KMS-11 (cell line): ENCODE measurements at regions not wholly inside any gene's neighbourhood (a gene's known extent, or its start where the extent isn't known, plus 50 kb on each side); places are given as distances from the start of the nearest gene placed in this dataset.

Experiments
- H2AFZ ChIP-seq: fragments of 200-600 bp; sonication (generic); 2 replicates; pipeline ENCODE4 v1.6.1; 2016; ENCODE audit warnings: antibody characterized with exemption, mixed run types, low read depth
- H3K27ac ChIP-seq: fragments of 200-600 bp; sonication (generic); 2 replicates; pipeline ENCODE4 v1.6.1; 2016; ENCODE audit warnings: mild to moderate bottlenecking, mixed run types
- H3K27me3 ChIP-seq: fragments of 200-600 bp; sonication (generic); 2 replicates; pipeline ENCODE4 v1.6.1; 2017; ENCODE audit warnings: mild to moderate bottlenecking, low read depth, mixed run types, moderate library complexity; ENCODE audit not compliant: insufficient read depth
- H3K36me3 ChIP-seq: fragments of 200-600 bp; sonication (generic); 2 replicates; pipeline ENCODE4 v1.6.1; 2017; ENCODE audit warnings: mild to moderate bottlenecking, mixed run types; ENCODE audit not compliant: insufficient read depth
- H3K4me1 ChIP-seq: fragments of 200-600 bp; sonication (generic); 2 replicates; pipeline ENCODE4 v1.6.1; 2016; ENCODE audit warnings: mild to moderate bottlenecking, low read depth, mixed run types; ENCODE audit not compliant: poor library complexity, severe bottlenecking
- H3K4me2 ChIP-seq: fragments of 200-600 bp; sonication (generic); 2 replicates; pipeline ENCODE4 v1.7.0; 2016; ENCODE audit warnings: mild to moderate bottlenecking, mixed run types
- H3K4me3 ChIP-seq: fragments of 200-600 bp; sonication (generic); IDR thresholded peaks from 2 replicates; pipeline ENCODE4 v1.6.1; 2017; ENCODE audit warnings: low read depth, low read length, mixed read lengths; ENCODE audit not compliant: insufficient read depth
- H3K79me2 ChIP-seq: fragments of 200-600 bp; sonication (generic); 2 replicates; pipeline ENCODE4 v1.6.1; 2016; ENCODE audit warnings: low read depth, mixed run types; ENCODE audit not compliant: insufficient read depth
- H3K9ac ChIP-seq: fragments of 200-600 bp; sonication (generic); 2 replicates; pipeline ENCODE4 v1.6.1; 2016; ENCODE audit warnings: mild to moderate bottlenecking, mixed run types
- H4K20me1 ChIP-seq: fragments of 200-600 bp; sonication (generic); 2 replicates; pipeline ENCODE4 v1.6.1; 2016; ENCODE audit warnings: mild to moderate bottlenecking, mixed run types; ENCODE audit not compliant: insufficient read depth
- CTCF ChIP-seq: fragments of 200-600 bp; sonication (generic); conservative IDR thresholded peaks from 2 replicates; pipeline ENCODE4 v1.6.1; 2017; ENCODE audit warnings: low read depth, mild to moderate bottlenecking, antibody characterized with exemption, low read length, moderate library complexity, mixed read lengths

DNA sequence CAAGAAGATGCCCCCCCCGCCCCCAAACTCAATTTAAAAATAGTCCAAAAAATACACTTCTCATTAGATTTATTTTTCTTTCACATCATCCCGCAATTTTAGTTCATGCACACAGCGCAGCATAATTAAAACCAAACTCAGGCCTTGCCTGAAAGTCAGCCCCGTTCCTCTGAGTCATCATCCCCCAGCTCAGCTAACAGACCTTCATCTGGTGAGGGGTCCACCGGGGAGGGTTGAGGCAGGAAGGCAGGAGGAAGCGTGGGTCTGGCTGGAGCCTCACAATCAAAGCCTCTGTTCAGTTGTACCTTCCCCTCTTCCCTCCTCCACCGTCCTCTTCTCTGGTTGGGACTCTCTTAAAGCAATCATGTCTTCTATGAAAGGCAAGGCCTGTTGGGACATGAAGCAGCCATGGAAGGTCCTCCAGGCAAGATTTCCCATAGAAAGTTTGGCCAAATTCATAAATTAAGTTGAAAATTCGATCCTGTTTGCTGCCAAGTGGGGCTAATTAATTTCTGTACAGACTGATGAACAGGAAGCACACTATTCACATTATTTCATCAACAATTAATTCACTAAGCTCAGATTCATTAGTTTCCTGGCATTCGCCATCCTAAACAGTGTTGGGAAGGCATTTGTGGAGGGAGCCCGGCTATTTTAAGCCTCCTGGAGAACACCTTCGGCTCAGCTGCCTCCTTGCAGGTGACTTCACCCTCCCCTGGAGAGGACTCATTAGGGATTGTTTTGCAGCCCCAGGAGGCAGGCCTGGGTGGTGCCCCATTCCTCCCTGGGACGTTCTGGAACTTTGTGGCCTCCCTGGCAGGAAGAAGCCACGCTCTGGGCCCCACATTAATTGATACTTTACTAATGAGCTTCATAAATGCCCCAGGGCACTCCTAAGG lies 72.3 kb upstream of the BNC1 start:
- H3K79me2 ChIP-seq: no peaks in the 10 kb centered on the region
- H3K4me3 ChIP-seq: no peak overlapping the region
- H3K4me1 ChIP-seq: no peaks in the 10 kb centered on the region
- H2AFZ ChIP-seq: no peak overlapping the region
- H4K20me1 ChIP-seq: no peaks in the 10 kb centered on the region
- H3K27me3 ChIP-seq: no peaks in the 10 kb centered on the region
- H3K36me3 ChIP-seq: no peaks in the 10 kb centered on the region
- no peak for TF ChIP-seq CTCF
- no peak overlapping the region for H3K9ac ChIP-seq
- H3K27ac ChIP-seq: no peak overlapping the region
- no peak overlapping the region for H3K4me2 ChIP-seq

DNA sequence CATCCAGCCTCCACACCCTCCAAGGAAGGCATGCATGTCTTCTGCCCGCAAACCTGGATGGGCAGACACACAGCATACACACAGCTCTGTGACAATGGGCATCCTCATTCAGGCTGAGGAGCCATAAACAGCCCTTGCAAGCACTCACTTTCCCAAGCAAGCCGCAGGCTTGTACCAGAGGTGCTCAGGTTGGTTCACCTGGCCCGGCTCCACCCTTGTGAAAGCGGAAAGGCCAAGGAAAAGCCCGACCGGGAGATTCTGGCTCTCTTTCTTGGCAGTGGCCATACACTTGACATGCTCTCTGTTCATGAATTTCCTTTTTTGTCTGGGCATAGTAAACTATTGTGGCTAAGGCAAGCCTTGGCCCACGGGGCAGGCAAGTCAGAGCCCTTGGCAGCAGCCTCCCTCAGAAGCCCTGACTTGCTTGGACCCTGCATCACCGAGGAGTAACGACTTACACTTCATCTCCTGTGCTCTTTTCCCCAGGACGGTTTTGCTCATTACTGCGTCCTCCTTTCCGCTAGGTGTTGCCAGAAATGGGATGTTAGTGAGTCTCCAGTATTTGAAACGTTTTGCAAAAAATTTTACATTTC lies 74.6 kb upstream of the BNC1 start:
- no peak overlapping the region for H2AFZ ChIP-seq
- H3K4me2 ChIP-seq: no peak overlapping the region
- no peak overlapping the region for H3K9ac ChIP-seq
- no peak overlapping the region for H3K27ac ChIP-seq
- H4K20me1 ChIP-seq: no peaks in the 10 kb centered on the region
- H3K79me2 ChIP-seq: no peaks in the 10 kb centered on the region
- no peaks in the 10 kb centered on the region for H3K27me3 ChIP-seq
- no peaks in the 10 kb centered on the region for H3K4me1 ChIP-seq
- TF ChIP-seq CTCF: no peak
- no peaks in the 10 kb centered on the region for H3K36me3 ChIP-seq
- H3K4me3 ChIP-seq: no peak overlapping the region

DNA sequence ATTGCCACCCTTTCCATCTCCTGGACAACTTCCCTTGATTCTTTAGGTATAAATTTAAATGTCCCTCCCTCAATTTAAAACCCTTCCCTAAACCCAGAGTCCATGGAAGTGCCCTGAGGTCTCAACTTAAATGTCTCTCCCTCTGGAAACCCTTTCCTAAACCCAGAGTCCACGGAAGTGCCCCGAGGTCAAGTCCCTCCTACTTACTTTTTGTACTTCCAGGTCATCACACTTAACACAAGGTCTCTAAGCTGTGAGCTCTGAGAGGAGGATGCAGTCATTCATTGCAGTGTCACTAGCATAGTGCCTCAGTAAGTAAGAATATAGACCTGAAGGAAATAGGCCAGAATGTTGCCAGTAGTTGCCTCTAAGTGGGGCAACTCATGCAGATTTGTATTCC lies 78.2 kb upstream of the BNC1 start:
- no peaks in the 10 kb centered on the region for H4K20me1 ChIP-seq
- no peaks in the 10 kb centered on the region for H3K36me3 ChIP-seq
- no peak overlapping the region for H3K27ac ChIP-seq
- TF ChIP-seq CTCF: no peak
- H3K27me3 ChIP-seq: no peaks in the 10 kb centered on the region
- H3K4me3 ChIP-seq: no peak overlapping the region
- no peak overlapping the region for H3K4me2 ChIP-seq
- H2AFZ ChIP-seq: no peak overlapping the region
- H3K9ac ChIP-seq: no peak overlapping the region
- no peaks in the 10 kb centered on the region for H3K4me1 ChIP-seq
- H3K79me2 ChIP-seq: no peaks in the 10 kb centered on the region

- H3K27me3 ChIP-seq: no peaks in the 10 kb centered on the region
Observed at GRCh38 chr15:83364501-83364900, 80.0 kb upstream of the BNC1 start.

More at GRCh38 chr15:83364501-83364900, 80.0 kb upstream of the BNC1 start:
- Histone ChIP-seq H3K4me3 (no peak overlapping the region), H2AFZ (no peak overlapping the region), H3K79me2 (no peaks in the 10 kb centered on the region), H3K36me3 (no peaks in the 10 kb centered on the region), H3K4me1 (no peaks in the 10 kb centered on the region), H3K27ac (no peak overlapping the region), H3K4me2 (no peak overlapping the region), H3K9ac (no peak overlapping the region), H4K20me1 (no peaks in the 10 kb centered on the region)
- TF ChIP-seq CTCF: no peak
